Stomach (tissue), 8 donors: ENCODE measurements at regions not wholly inside any gene's neighbourhood (a gene's known extent, or its start where the extent isn't known, plus 50 kb on each side); places are given as distances from the start of the nearest gene placed in this dataset.

ENCODE experiments used
- DNase-seq, 2 donors: peaks; one replicate each; pipeline versions ENCODE4 v3.0.0 to v3.0.0-alpha.2; 2013 to 2019
- H3K27ac ChIP-seq, 5 donors: fragments of 200-600 bp in 4 of 5; sonication (generic) in 4 of 5; one replicate each; pipeline ENCODE4 v1.5.1; 2013 to 2019; ENCODE audit warnings: mild to moderate bottlenecking in 1 of 5, moderate library complexity in 1 of 5
- H3K27me3 ChIP-seq, 3 donors: fragments of 200-600 bp; sonication (generic); one replicate each; pipeline ENCODE4 v1.5.1; 2017 to 2019; ENCODE audit warnings: mixed run types in 1 of 3
- H3K36me3 ChIP-seq, 4 donors: fragments of 200-600 bp; sonication (generic); 1 replicate in 3 of 4; 2 replicates in 1 of 4; pipeline ENCODE4 v1.5.1; 2016 to 2019
- H3K4me1 ChIP-seq, 4 donors: fragments of 200-600 bp; sonication (generic); one replicate each; pipeline ENCODE4 v1.5.1; 2016 to 2019
- H3K4me3 ChIP-seq, 4 donors: fragments of 200-600 bp; sonication (generic) in 3 of 4; one replicate each; pipeline ENCODE4 v1.5.1; 2016 to 2019; ENCODE audit warnings: mild to moderate bottlenecking in 1 of 4
- H3K9me3 ChIP-seq, 4 donors: fragments of 200-600 bp; sonication (generic); one replicate each; pipeline ENCODE4 v1.5.1; 2016 to 2019
- EP300 ChIP-seq: sonication (generic); formaldehyde crosslinking; IDR thresholded peaks from one replicate; pipeline ENCODE4 v1.6.1; 2017; ENCODE audit warnings: antibody characterized with exemption
- POLR2A ChIP-seq, 4 donors: fragments of 450-650 bp; IDR thresholded peaks; one replicate each; pipeline ENCODE4 v1.6.1; 2016; ENCODE audit warnings: antibody characterized with exemption in 4 of 4, control low read depth in 2 of 4, mild to moderate bottlenecking in 1 of 4, moderate library complexity in 1 of 4
- POLR2AphosphoS5 ChIP-seq, 3 donors: sonication (generic); formaldehyde crosslinking; IDR thresholded peaks; one replicate each; pipeline ENCODE4 v1.6.1; 2016; ENCODE audit warnings: antibody characterized with exemption in 3 of 3
- WGBS, 5 donors: extraction: QIAGEN DNeasy Blood & Tissue Kit in 3 of 5; methylation state at CpG; one replicate each; pipeline versions ENCODE4 v1.1.5 to v1.1.7; 2013 to 2018; 5-methylcytosine and 5-hydroxymethylcytosine counted together
- intact Hi-C: fragments of 100-400 bp; cut with DNase I; formaldehyde crosslinking; loops from one replicate; pipeline ENCODE4 v1.15.1; 2023; ENCODE audit warnings: low total_unique reads
- TF ChIP-seq, protein P1 (sequence below), 7 experiments: fragments of 450-650 bp in 4 of 7; fragments of 200-600 bp in 3 of 7; sonication (generic) in 3 of 7; IDR thresholded peaks; one replicate each; pipeline ENCODE4 v1.5.1; 2016 to 2019; ENCODE audit warnings: antibody characterized with exemption in 7 of 7, control low read depth in 2 of 7, mild to moderate bottlenecking in 1 of 7
- donor health status: healthy with polysubstance abuse.
- donor health status: Bipolar disorder and iron deficiency.
- donor health status: healthy.

DNA sequence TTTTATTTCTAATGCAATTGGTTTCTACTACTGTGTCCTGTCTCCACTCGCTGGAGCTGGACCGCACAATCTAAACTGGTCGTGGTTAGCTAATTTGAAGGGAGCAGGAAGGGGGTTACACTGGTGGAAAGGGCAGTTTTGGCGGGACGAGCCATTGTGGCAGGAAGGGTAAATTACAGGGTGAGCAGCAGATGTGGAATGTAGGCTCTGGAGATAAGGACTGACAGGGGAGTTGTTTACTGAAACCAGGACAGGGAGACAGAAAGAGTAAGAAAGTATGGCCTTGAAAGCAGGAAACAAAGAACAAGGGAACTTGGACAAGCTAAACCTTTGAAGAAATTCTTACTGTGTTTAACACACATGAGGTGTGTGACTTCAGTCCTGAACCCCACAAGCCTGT is 147.8 kb downstream of the ATXN7L3B start:
- Histone ChIP-seq H3K9me3 (peaks cover 0 to 5% (median 0%) of the 10 kb centered on the region in 4 donors), H3K36me3 (no peaks in the 10 kb centered on the region), H3K4me3 (no peak overlapping the region), H3K27ac (no peak overlapping the region), H3K4me1 (no peaks in the 10 kb centered on the region), H3K27me3 (no peaks in the 10 kb centered on the region)
- TF ChIP-seq EP300 (no peak), POLR2A (IDR thresholded peaks at IDR 0.05) (no peak), POLR2AphosphoS5 (IDR thresholded peaks at IDR 0.05) (no peak)
- TF ChIP-seq, protein P1, sequence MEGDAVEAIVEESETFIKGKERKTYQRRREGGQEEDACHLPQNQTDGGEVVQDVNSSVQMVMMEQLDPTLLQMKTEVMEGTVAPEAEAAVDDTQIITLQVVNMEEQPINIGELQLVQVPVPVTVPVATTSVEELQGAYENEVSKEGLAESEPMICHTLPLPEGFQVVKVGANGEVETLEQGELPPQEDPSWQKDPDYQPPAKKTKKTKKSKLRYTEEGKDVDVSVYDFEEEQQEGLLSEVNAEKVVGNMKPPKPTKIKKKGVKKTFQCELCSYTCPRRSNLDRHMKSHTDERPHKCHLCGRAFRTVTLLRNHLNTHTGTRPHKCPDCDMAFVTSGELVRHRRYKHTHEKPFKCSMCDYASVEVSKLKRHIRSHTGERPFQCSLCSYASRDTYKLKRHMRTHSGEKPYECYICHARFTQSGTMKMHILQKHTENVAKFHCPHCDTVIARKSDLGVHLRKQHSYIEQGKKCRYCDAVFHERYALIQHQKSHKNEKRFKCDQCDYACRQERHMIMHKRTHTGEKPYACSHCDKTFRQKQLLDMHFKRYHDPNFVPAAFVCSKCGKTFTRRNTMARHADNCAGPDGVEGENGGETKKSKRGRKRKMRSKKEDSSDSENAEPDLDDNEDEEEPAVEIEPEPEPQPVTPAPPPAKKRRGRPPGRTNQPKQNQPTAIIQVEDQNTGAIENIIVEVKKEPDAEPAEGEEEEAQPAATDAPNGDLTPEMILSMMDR (IDR thresholded peaks at IDR 0.05) = no peak
- no peak for DNase-seq
- 70 to 76% (median 74%) methylated on average over 5 of the region's 5 CpGs for WGBS, 5 donors
- intact Hi-C loops = no loop called here

DNA sequence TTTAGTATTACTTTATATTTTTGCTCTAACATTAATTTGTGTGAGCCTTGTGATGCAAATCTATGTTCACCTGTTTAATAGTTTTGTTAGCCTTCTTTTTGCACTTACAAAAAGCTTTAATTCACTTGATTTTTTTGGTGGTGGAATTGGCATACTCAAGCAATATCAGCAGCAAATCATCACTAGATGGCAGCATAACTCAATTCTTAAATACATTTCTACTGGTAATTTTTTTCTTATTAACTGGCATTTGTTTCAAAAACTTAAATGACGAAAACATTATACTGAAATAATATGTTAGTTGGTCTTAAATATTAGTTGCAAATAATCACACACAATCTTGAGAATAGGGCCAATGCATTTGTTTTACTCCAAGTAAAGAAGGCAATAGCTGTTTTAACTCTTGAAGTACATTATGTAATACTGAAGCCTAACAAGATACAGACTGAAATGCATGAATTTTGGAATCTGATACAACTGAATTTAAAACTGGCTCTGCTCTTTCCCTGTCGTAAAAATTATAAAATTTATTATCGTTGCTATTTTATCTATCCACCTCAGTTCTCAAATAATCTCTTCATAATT is 151.5 kb downstream of the ATXN7L3B start:
- Histone ChIP-seq H3K27ac (no peak overlapping the region), H3K27me3 (no peaks in the 10 kb centered on the region), H3K4me3 (no peak overlapping the region), H3K4me1 (no peaks in the 10 kb centered on the region), H3K36me3 (no peaks in the 10 kb centered on the region), H3K9me3 (peaks cover 0 to 5% (median 0%) of the 10 kb centered on the region in 4 donors)
- peak in 1 of 2 donors; percentile 66 for DNase-seq
- intact Hi-C loops = no loop called here
- no peak for TF ChIP-seq POLR2A (IDR thresholded peaks at IDR 0.05)
- TF ChIP-seq, protein P1 (IDR thresholded peaks at IDR 0.05) = peak in 4 of 7 experiments; percentile 23 to 43 (median 30)
- no peak for TF ChIP-seq POLR2AphosphoS5 (IDR thresholded peaks at IDR 0.05)
- TF ChIP-seq EP300 = no peak
- 29 to 43% (median 39%) methylated on average over 3 of the region's 3 CpGs for WGBS, 5 donors

DNA sequence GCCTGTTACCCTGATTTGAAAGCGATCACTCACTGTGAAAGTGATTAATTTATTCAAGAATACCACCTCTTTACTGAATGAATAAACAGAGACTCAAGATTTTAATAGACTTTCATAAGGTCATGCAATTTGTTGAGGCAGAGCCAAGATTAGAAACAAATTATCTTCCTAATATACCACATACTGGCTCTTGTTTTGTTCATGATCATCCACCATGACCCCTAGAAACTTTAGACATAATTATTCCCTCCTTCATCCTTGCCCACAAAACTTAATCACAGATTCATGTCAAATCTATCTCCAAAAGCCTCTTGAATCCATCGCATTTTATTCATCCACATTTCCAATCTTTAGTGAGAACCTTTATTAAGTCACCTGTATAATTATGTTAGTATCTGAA is 152.3 kb downstream of the ATXN7L3B start:
- DNase-seq = no peak
- H3K4me1 ChIP-seq = no peaks in the 10 kb centered on the region
- TF ChIP-seq POLR2AphosphoS5 (IDR thresholded peaks at IDR 0.05) (no peak), EP300 (no peak), POLR2A (IDR thresholded peaks at IDR 0.05) (no peak)
- TF ChIP-seq, protein P1 (IDR thresholded peaks at IDR 0.05) = no peak
- intact Hi-C loops = no loop called here
- H3K36me3 ChIP-seq = no peaks in the 10 kb centered on the region
- H3K27me3 ChIP-seq = no peaks in the 10 kb centered on the region
- H3K4me3 ChIP-seq = no peak overlapping the region
- WGBS, 5 donors = 71 to 90% (median 85%) methylated on average over 2 of the region's 2 CpGs
- peaks cover 0 to 5% (median 0%) of the 10 kb centered on the region in 4 donors for H3K9me3 ChIP-seq
- H3K27ac ChIP-seq = no peak overlapping the region

DNA sequence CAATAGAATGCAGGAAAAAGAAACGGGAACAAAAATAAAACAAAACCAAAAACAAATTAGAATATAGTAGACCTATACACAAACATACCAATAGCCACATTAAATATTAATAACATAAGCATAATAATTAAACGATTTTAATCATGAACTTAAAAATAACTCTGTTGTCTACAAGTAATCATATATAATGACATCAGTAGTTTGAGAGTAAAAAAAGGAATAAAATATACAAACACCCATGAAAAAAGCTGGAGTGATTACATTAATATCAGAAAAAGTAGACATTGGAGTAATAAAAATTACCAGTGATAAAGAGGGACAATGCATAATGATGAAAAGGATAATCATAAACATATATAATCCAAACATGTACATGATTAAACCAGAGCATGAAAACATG is 181.8 kb downstream of the ATXN7L3B start:
- Histone ChIP-seq H3K27me3 (no peaks in the 10 kb centered on the region), H3K4me3 (no peak overlapping the region), H3K9me3 (no peaks in the 10 kb centered on the region), H3K27ac (no peak overlapping the region), H3K4me1 (no peaks in the 10 kb centered on the region), H3K36me3 (no peaks in the 10 kb centered on the region)
- DNase-seq = no peak
- TF ChIP-seq POLR2A (IDR thresholded peaks at IDR 0.05) = no peak
- no peak for TF ChIP-seq POLR2AphosphoS5 (IDR thresholded peaks at IDR 0.05)
- no peak for TF ChIP-seq EP300
- TF ChIP-seq, protein P1 (IDR thresholded peaks at IDR 0.05) = no peak
- 83 to 90% (median 87%) methylated on average over 2 of the region's 2 CpGs for WGBS, 5 donors
- intact Hi-C loops = no loop called here
